DOHH2 (cell line): ENCODE measurements at regions not wholly inside any gene's neighbourhood (a gene's known extent, or its start where the extent isn't known, plus 50 kb on each side); places are given as distances from the start of the nearest gene placed in this dataset.
"Not testable (repeated sequence)": the region's sequence is repeated elsewhere in the genome, so short reads cannot be mapped to it uniquely, and the experiment has no call there.

Experiments
- H3F3A ChIP-seq: fragments of 200-600 bp; sonication (generic), shearing (Covaris generic); 2 replicates; pipeline ENCODE4 v1.6.0; 2016; ENCODE audit warnings: antibody characterized with exemption, mild to moderate bottlenecking; ENCODE audit not compliant: control insufficient read depth, insufficient read depth
- H3K27ac ChIP-seq: fragments of 200-600 bp; sonication (generic); 2 replicates; pipeline ENCODE4 v1.5.1; 2014; ENCODE audit warnings: low read depth, mild to moderate bottlenecking, low read length, moderate library complexity
- H3K27me3 ChIP-seq: fragments of 200-600 bp; sonication (generic); 2 replicates; pipeline ENCODE4 v1.6.1; 2014; ENCODE audit warnings: mild to moderate bottlenecking, low read length, mixed read lengths; ENCODE audit not compliant: control insufficient read depth
- H3K36me3 ChIP-seq: fragments of 200-600 bp; sonication (generic); 2 replicates; pipeline ENCODE4 v1.6.1; 2014; ENCODE audit warnings: mild to moderate bottlenecking, low read length, moderate library complexity, mixed read lengths; ENCODE audit not compliant: control insufficient read depth
- H3K4me1 ChIP-seq: fragments of 200-600 bp; sonication (generic); 2 replicates; pipeline ENCODE4 v1.6.1; 2014; ENCODE audit warnings: mild to moderate bottlenecking, low read length, mixed read lengths; ENCODE audit not compliant: control insufficient read depth
- H3K4me2 ChIP-seq: fragments of 200-600 bp; sonication (generic); 2 replicates; pipeline ENCODE4 v1.6.0; 2014; ENCODE audit warnings: mild to moderate bottlenecking, low read length, moderate library complexity
- H3K4me3 ChIP-seq: fragments of 200-600 bp; sonication (generic); 2 replicates; pipeline ENCODE4 v1.5.1; 2014; ENCODE audit warnings: mild to moderate bottlenecking, low read length, mixed read lengths
- H3K79me2 ChIP-seq: fragments of 200-600 bp; sonication (generic); 2 replicates; pipeline ENCODE4 v1.6.1; 2014; ENCODE audit warnings: mild to moderate bottlenecking, low read length, mixed read lengths; ENCODE audit not compliant: control insufficient read depth
- H3K9me2 ChIP-seq: fragments of 200-600 bp; sonication (generic); replicated peaks from 2 replicates; pipeline ENCODE4 v1.6.1; 2014; ENCODE audit warnings: mild to moderate bottlenecking, low read length, mixed read lengths; ENCODE audit not compliant: control insufficient read depth
- H3K9me3 ChIP-seq: fragments of 200-600 bp; sonication (generic); 2 replicates; pipeline ENCODE4 v1.6.1; 2014; ENCODE audit warnings: antibody characterized with exemption, low read length, mixed read lengths; ENCODE audit not compliant: control insufficient read depth, insufficient read depth
- H4K20me1 ChIP-seq: fragments of 200-600 bp; sonication (generic); 2 replicates; pipeline ENCODE4 v1.6.0; 2014; ENCODE audit warnings: low read depth, mild to moderate bottlenecking, antibody characterized with exemption, low read length, moderate library complexity; ENCODE audit not compliant: control insufficient read depth, insufficient read depth
- CTCF ChIP-seq: fragments of 200-600 bp; sonication (generic); IDR thresholded peaks from one replicate; pipeline ENCODE4 v1.5.1; 2014; ENCODE audit warnings: antibody characterized with exemption, mild to moderate bottlenecking, low read depth, low read length; ENCODE audit not compliant: poor library complexity, severe bottlenecking
- EZH2phosphoT487 ChIP-seq: fragments of 200-600 bp; sonication (generic); IDR thresholded peaks from 2 replicates; pipeline ENCODE4 v1.6.1; 2017; ENCODE audit warnings: borderline replicate concordance, mild to moderate bottlenecking, antibody characterized with exemption, low read length, moderate library complexity, mixed read lengths

GRCh38 chr11:10973416-10973815, 115.6 kb upstream of the ZBED5 start:
- no peaks in the 10 kb centered on the region for H3K79me2 ChIP-seq
- H3K4me3 ChIP-seq = no peak overlapping the region
- H4K20me1 ChIP-seq = no peaks in the 10 kb centered on the region
- H3K36me3 ChIP-seq = no peaks in the 10 kb centered on the region
- 0 out of 2 replicates have a peak, but pooled peaks cover 1% of the 10 kb centered on the region for H3K27me3 ChIP-seq
- H3K4me1 ChIP-seq = no peaks in the 10 kb centered on the region
- no peak overlapping the region for H3K27ac ChIP-seq
- no peak overlapping the region for H3K4me2 ChIP-seq
- H3F3A ChIP-seq = no peaks in the 10 kb centered on the region
- H3K9me2 ChIP-seq = no peaks in the 10 kb centered on the region
- H3K9me3 ChIP-seq = no peaks in the 10 kb centered on the region
- TF ChIP-seq CTCF = no peak
- TF ChIP-seq EZH2phosphoT487 = no peak

- TF ChIP-seq EZH2phosphoT487 = no peak
- H3K4me2 ChIP-seq = no peak overlapping the region
Observed at GRCh38 chr11:10970926-10971325, 113.1 kb upstream of the ZBED5 start.

GRCh38 chr11:10969387-10969786, 111.5 kb upstream of the ZBED5 start:
- H3K4me3 ChIP-seq = no peak overlapping the region
- H3K79me2 ChIP-seq = no peaks in the 10 kb centered on the region
- H4K20me1 ChIP-seq = no peaks in the 10 kb centered on the region
- H3F3A ChIP-seq = no peaks in the 10 kb centered on the region
- H3K9me3 ChIP-seq = no peaks in the 10 kb centered on the region
- H3K27ac ChIP-seq = no peak overlapping the region
- no peak overlapping the region for H3K4me2 ChIP-seq
- H3K4me1 ChIP-seq = no peaks in the 10 kb centered on the region
- no peaks in the 10 kb centered on the region; the same call in 1 of the 2 replicates for H3K27me3 ChIP-seq
- TF ChIP-seq EZH2phosphoT487 (no peak), CTCF (no peak)
- H3K36me3 ChIP-seq = no peaks in the 10 kb centered on the region
- no peaks in the 10 kb centered on the region for H3K9me2 ChIP-seq

More at GRCh38 chr11:10970926-10971325, 113.1 kb upstream of the ZBED5 start:
- Histone ChIP-seq H3F3A (no peaks in the 10 kb centered on the region), H3K36me3 (no peaks in the 10 kb centered on the region), H3K9me2 (no peaks in the 10 kb centered on the region), H3K9me3 (no peaks in the 10 kb centered on the region), H3K27me3 (no peaks in the 10 kb centered on the region; the same call in 1 of the 2 replicates), H3K4me3 (no peak overlapping the region), H3K27ac (no peak overlapping the region), H4K20me1 (no peaks in the 10 kb centered on the region), H3K79me2 (no peaks in the 10 kb centered on the region), H3K4me1 (no peaks in the 10 kb centered on the region)

- not testable (repeated sequence) for H3K27me3 ChIP-seq, H3K4me1 ChIP-seq, H4K20me1 ChIP-seq, H3K79me2 ChIP-seq, H3K27ac ChIP-seq, H3K4me2 ChIP-seq, H3K9me2 ChIP-seq, H3K4me3 ChIP-seq, H3F3A ChIP-seq, H3K9me3 ChIP-seq, H3K36me3 ChIP-seq
Observed at GRCh38 chr11:10956884-10957283, 99.0 kb upstream of the ZBED5 start.
